ENCODE measurements at regions not wholly inside any gene's neighbourhood (a gene's known extent, or its start where the extent isn't known, plus 50 kb on each side); places are given as distances from the start of the nearest gene placed in this dataset.

DNA sequence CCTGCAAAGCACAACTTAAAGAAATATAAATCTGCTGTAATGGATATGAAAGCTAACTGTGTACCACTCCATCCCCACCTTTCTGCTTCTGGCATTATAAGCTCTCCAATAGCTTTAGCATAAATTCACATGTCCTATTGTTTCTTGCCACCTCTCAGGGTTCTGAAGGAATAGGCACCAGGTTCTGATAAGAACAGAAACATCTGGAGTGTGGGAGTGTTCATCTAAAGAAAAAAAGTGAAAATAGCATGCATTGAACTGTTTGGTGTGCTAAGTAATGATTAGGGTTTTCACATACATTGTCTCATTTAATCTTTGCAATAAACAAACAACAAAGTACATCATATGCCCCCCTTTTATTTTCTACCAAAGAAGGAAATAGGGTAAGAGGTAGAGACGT lies 72.3 kb downstream of the FAM76B start:
- TF ChIP-seq POLR2A (IDR thresholded peaks at IDR 0.05; ENCODE audit: low read depth, low read length) (no peak), POLR2AphosphoS5 (IDR thresholded peaks at IDR 0.05; ENCODE audit: low read depth, low read length) (no peak), TAF1 (IDR thresholded peaks at IDR 0.05; ENCODE audit: borderline replicate concordance, low read depth, low read length) (no peak)
